ENCODE measurements at regions not wholly inside any gene's neighbourhood (a gene's known extent, or its start where the extent isn't known, plus 50 kb on each side); places are given as distances from the start of the nearest gene placed in this dataset.

GRCh38 chr1:222989443-222989842, 153.6 kb downstream of the TLR5 start:
- TF ChIP-seq CTCF (IDR thresholded peaks at IDR 0.05) = no peak
- TF ChIP-seq ZFX (IDR thresholded peaks at IDR 0.05; ENCODE audit: borderline replicate concordance) = no peak
